ENCODE measurements at regions not wholly inside any gene's neighbourhood (a gene's known extent, or its start where the extent isn't known, plus 50 kb on each side); places are given as distances from the start of the nearest gene placed in this dataset.
"Not testable (repeated sequence)": the region's sequence is repeated elsewhere in the genome, so short reads cannot be mapped to it uniquely, and the experiment has no call there.

DNA sequence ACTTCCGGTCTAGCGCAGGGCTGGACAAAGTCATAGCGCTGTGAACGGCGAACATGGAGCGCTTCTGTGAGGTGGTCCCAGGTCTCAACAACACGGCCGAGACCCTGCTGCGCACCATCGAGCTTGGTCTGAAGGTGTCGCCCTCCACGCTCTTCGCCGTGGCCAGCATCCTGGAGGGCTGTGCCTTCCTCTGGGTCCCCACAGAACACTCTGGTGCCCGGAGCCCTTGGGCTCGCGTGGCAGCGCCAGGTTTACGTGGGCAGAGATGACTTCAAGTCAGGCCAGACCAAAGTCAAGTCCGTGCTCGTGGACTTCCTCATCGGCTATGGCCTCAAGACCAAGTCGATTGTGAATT, 128.6 kb downstream of the ANAPC4 start:
- no peak overlapping the region for H3K27ac Mint-ChIP-seq
- no peak overlapping the region for H3K4me3 Mint-ChIP-seq
- H3K36me3 Mint-ChIP-seq: peaks cover 2% of the 10 kb centered on the region
- ATAC-seq (ENCODE audit: low read depth): no peak
- H3K27me3 Mint-ChIP-seq: no peaks in the 10 kb centered on the region
- no peak for DNase-seq (ENCODE audit: low spot score in 2 of 2)
- H3K9me3 Mint-ChIP-seq: no peaks in the 10 kb centered on the region
- no peaks in the 10 kb centered on the region for H3K4me1 Mint-ChIP-seq

DNA sequence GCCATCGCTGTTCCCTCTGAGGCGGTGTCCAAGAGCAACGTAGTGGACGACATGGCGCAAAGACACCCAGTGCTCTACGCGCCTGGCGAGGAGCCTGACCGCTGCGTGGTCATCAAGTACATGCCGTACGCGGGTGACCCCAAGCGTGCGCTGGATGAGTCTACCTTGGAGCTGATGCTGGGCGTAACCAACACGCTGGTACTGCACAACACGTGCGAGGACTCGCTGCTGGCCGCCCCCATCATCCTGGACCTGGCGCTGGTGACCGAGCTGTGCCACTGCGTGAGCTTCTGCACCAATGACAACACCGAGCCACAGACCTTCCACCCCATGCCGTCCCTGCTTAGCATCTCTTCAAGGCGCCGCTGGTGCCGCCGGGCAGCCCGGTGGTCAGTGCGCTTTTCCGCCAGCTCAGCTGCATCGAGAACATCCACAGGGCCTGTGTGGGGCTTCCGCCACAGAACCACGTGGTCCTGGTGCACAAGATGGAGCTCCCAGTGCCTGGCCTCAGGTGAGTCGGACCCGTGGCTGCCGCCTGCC, 129.0 kb downstream of the ANAPC4 start:
- ATAC-seq (ENCODE audit: low read depth) (no peak), DNase-seq (ENCODE audit: low spot score in 2 of 2) (no peak)
- no peak overlapping the region for H3K4me3 Mint-ChIP-seq
- H3K4me1 Mint-ChIP-seq: no peaks in the 10 kb centered on the region
- H3K36me3 Mint-ChIP-seq: peaks cover 2% of the 10 kb centered on the region
- H3K27me3 Mint-ChIP-seq: no peaks in the 10 kb centered on the region
- H3K9me3 Mint-ChIP-seq: no peaks in the 10 kb centered on the region
- no peak overlapping the region for H3K27ac Mint-ChIP-seq

DNA sequence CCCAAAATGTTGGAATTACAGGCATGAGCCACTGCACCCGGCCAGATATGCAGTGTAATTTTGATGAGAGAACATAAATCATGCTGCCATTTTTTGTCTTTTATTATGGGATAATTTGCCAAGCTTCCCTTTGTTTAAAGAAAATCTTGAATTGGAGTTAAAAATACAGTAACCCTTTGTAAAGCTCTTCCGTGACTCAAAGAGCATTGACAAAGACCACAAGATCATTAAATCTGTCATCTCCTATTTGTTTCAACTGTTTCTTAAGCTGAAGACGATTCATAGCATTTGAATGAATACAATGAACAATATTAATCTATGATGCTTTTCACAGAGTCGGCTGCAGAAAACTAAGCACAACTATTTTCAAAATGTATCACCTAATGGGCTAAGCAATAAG, 132.6 kb downstream of the ANAPC4 start:
- H3K27me3 Mint-ChIP-seq: no peaks in the 10 kb centered on the region
- no peak overlapping the region for H3K27ac Mint-ChIP-seq
- H3K4me1 Mint-ChIP-seq: no peaks in the 10 kb centered on the region
- no peak overlapping the region for H3K4me3 Mint-ChIP-seq
- ATAC-seq (ENCODE audit: low read depth) (no peak), DNase-seq (ENCODE audit: low spot score in 2 of 2) (no peak)
- H3K9me3 Mint-ChIP-seq: no peaks in the 10 kb centered on the region
- no peaks in the 10 kb centered on the region for H3K36me3 Mint-ChIP-seq

DNA sequence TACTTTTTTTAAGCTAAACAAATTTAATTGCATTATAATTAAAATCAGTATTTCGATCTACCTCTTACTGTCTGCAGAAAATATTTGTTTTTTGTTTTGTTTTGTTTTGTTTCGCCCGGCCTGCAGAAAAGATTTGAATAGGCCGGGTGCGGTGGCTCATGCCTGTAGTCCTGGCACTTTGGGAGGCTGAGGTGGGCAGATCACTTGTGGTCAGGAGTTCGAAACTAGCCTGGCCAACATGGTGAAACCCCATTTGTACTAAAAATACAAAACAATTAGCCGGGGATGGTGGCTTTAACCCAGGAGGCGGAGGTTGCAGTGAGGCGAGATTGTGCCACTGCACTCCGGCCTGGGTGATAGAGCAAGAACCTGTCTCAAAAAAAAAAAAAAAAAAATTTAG, 134.8 kb downstream of the ANAPC4 start:
- not testable (repeated sequence) for H3K9me3 Mint-ChIP-seq, H3K27ac Mint-ChIP-seq, H3K36me3 Mint-ChIP-seq

DNA sequence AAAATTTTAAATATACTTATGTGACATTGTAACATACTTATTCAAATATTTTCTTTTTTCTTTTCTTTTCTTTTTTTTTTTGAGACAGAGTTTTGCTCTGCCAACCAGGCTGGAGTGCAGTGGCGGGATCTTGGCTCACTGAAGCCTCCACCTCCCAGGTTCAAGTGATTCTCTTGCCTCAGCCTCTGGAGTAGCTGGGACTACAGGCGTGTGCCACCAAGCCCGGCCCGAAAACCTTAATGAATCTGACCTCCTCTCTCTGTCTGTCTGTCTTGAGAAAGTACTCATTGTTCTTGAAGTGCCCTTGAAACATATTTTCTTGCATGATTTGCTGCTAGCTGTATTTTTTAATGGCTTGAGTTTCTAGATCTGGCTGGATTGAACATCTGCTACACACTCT, 136.8 kb downstream of the ANAPC4 start:
- H3K27ac Mint-ChIP-seq: no peak overlapping the region
- H3K4me1 Mint-ChIP-seq: no peaks in the 10 kb centered on the region
- H3K4me3 Mint-ChIP-seq: no peak overlapping the region
- H3K9me3 Mint-ChIP-seq: no peaks in the 10 kb centered on the region
- H3K27me3 Mint-ChIP-seq: peaks cover 5% of the 10 kb centered on the region
- ATAC-seq (ENCODE audit: low read depth) (no peak), DNase-seq (ENCODE audit: low spot score in 2 of 2) (no peak)
- no peaks in the 10 kb centered on the region for H3K36me3 Mint-ChIP-seq

More for the DNA sequence above, 134.8 kb downstream of the ANAPC4 start:
- not testable (repeated sequence) for H3K27me3 Mint-ChIP-seq; H3K4me3 Mint-ChIP-seq; H3K4me1 Mint-ChIP-seq; DNase-seq (ENCODE audit: low spot score in 2 of 2); ATAC-seq (ENCODE audit: low read depth)

DNA sequence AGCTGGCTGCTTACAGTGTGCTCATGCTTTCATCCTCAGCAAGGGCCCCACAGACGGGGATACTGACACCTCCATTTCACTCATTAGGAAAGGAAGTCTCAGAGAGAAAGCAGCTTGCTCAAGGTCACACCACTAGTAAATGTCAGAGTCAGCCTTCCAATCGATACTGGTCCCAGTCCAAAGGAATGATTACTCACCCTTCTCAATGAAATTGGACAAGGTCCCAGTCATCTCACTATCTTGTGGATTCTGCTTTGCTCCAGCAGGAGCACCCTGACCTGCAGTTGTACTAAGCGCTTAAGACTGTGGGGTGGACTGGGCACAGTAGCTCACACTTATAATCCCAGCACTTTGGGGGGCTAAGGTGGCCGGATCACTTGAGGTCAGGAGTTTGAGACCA, 132.2 kb upstream of the SLC34A2 start:
- H3K4me1 Mint-ChIP-seq: no peaks in the 10 kb centered on the region
- peaks cover 5% of the 10 kb centered on the region for H3K27me3 Mint-ChIP-seq
- ATAC-seq (ENCODE audit: low read depth): no peak
- no peaks in the 10 kb centered on the region for H3K9me3 Mint-ChIP-seq
- no peak overlapping the region for H3K4me3 Mint-ChIP-seq
- no peaks in the 10 kb centered on the region for H3K36me3 Mint-ChIP-seq
- DNase-seq (ENCODE audit: low spot score in 2 of 2): no peak
- no peak overlapping the region for H3K27ac Mint-ChIP-seq

DNA sequence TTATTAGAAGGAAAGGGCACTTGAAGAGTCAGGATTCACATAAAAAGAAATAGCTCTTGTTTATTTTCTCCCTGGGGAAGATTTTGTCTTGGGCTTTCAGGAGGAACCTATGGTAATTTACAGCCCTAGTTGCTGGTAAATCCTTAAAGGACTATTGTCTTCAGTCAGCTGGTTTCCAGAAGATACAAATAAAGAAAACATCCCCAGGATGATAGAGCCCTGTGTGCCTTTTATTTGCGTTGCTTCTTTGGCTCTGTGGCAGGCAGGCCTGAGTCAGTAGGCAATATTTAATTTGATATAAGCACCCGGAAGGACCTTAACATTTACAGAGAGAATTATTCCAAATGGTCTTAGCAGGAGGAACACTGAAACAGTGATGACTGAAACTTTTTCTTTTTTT, 131.0 kb upstream of the SLC34A2 start:
- Mint-ChIP-seq H3K4me3 (no peak overlapping the region), H3K9me3 (no peaks in the 10 kb centered on the region)

DNA sequence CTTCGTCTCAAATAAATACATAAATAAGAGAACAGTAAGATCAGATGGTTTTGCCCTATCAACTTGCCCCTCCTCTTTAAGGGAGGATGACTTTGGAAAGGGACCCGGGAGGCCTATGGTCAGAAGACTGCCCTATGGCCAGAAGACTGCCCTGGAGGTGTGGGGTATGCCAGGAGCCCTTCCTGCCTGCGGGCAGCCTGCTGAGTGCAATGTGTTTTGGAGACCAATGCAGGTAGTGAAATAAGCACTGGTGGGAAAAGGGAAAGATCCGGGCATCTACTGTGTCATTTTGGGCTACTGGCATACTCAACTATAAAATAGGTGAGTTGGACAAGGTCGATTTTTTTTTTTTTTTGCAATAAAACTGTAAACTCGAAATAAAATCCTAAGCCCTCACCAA, 129.8 kb upstream of the SLC34A2 start:
- Mint-ChIP-seq H3K36me3 (no peaks in the 10 kb centered on the region), H3K4me3 (no peak overlapping the region), H3K27me3 (peaks cover 5% of the 10 kb centered on the region), H3K4me1 (no peaks in the 10 kb centered on the region), H3K9me3 (no peaks in the 10 kb centered on the region), H3K27ac (no peak overlapping the region)
- DNase-seq (ENCODE audit: low spot score in 2 of 2) (no peak), ATAC-seq (ENCODE audit: low read depth) (no peak)

More for the DNA sequence above, 131.0 kb upstream of the SLC34A2 start:
- Mint-ChIP-seq H3K4me1 (no peaks in the 10 kb centered on the region), H3K27me3 (peaks cover 7% of the 10 kb centered on the region), H3K27ac (no peak overlapping the region), H3K36me3 (no peaks in the 10 kb centered on the region)
- DNase-seq (ENCODE audit: low spot score in 2 of 2): no peak
- ATAC-seq (ENCODE audit: low read depth): no peak

DNA sequence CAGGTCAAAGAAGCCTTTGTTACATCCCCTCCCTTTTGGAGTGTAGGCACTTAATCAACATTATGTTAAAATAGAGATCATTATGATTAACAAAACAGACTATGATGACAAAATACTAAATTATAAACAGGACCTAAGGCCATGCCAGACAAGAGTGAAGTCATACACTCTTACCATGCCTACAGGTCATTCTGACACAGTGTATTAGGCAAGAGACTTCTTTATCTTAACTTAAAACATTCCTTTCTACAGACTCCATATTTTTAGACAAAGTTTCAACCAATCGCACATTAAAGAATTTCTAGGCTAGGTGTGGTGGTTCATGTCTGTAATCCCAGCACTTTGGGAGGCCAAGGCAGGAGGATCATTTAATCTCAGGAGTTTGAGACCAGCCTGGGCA, 128.6 kb upstream of the SLC34A2 start:
- Mint-ChIP-seq H3K4me1 (peaks cover 2% of the 10 kb centered on the region), H3K9me3 (peaks cover 2% of the 10 kb centered on the region), H3K27ac (no peak overlapping the region), H3K27me3 (peaks cover 7% of the 10 kb centered on the region), H3K4me3 (no peak overlapping the region), H3K36me3 (peaks cover 2% of the 10 kb centered on the region)
- DNase-seq (ENCODE audit: low spot score in 2 of 2) (no peak), ATAC-seq (ENCODE audit: low read depth) (no peak)

DNA sequence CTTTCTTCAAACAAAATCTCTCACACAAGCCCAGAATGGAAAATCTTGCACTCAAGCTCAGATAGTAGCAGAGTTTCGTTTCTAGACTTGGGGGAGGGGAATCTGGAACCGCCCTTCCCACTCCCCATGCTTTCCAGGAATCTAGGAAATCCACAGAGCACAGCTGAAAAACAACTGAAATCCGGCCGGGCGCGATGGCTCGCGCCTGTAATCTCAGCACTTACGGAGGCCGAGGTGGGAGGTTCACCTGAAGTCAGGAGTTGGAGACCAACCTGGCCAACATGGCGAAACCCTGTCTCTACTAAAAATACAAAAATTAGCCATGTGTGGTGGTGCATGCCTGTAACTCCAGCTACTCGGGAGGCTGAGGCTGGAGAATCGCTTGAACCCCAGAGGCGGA, 127.3 kb upstream of the SLC34A2 start:
- Mint-ChIP-seq H3K27ac (no peak overlapping the region), H3K9me3 (peaks cover 2% of the 10 kb centered on the region), H3K4me1 (peaks cover 2% of the 10 kb centered on the region), H3K4me3 (no peak overlapping the region), H3K36me3 (peaks cover 2% of the 10 kb centered on the region), H3K27me3 (peaks cover 5% of the 10 kb centered on the region)
- DNase-seq (ENCODE audit: low spot score in 2 of 2) (no peak), ATAC-seq (ENCODE audit: low read depth) (no peak)

DNA sequence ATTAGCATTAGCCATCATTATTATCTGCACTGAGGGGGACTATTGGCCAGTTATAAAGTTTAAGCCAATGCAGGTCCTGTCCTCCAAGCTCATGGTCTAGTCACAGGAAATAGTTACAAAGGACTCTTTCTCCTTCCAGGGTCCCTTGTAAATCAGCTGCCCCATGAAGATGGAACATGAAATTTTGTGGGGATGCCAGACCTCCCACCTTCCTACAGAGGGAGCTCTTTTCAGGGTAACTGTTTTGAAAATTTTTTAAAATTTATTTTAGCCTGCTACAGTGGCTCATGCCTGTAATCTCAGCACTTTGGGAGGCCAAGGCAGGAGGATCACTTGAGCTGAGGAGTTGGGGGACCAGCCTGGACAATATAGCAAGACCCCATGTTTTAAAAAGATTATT, 124.4 kb upstream of the SLC34A2 start:
- Mint-ChIP-seq H3K27me3 (peaks cover 13% of the 10 kb centered on the region), H3K9me3 (peaks cover 2% of the 10 kb centered on the region), H3K36me3 (peaks cover 2% of the 10 kb centered on the region)

DNA sequence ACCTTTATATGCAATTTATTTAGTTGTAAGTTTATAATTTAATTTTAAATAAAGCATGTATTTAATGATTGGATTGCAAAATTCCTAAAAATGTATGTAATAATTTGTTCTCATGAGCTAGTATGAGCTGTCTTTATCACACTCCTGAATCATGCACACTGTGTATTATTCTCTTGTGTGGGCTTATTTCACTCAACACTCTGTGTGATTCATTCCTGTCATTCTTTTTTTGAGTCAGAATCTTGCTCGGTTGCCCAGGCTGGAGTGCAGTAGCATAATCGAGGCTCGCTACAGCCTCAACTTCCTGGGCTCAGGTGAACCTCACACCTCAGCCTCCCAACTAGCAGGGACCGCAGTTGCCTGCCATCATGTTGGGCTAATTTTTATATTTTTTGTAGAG, 123.1 kb upstream of the SLC34A2 start:
- no peak overlapping the region for H3K4me3 Mint-ChIP-seq
- peaks cover 2% of the 10 kb centered on the region for H3K9me3 Mint-ChIP-seq
- no peak overlapping the region for H3K27ac Mint-ChIP-seq
- H3K27me3 Mint-ChIP-seq: peaks cover 17% of the 10 kb centered on the region
- H3K36me3 Mint-ChIP-seq: peaks cover 2% of the 10 kb centered on the region
- ATAC-seq (ENCODE audit: low read depth) (no peak), DNase-seq (ENCODE audit: low spot score in 2 of 2) (no peak)
- H3K4me1 Mint-ChIP-seq: peaks cover 12% of the 10 kb centered on the region

More for the DNA sequence above, 124.4 kb upstream of the SLC34A2 start:
- Mint-ChIP-seq H3K27ac (no peak overlapping the region), H3K4me1 (peaks cover 6% of the 10 kb centered on the region), H3K4me3 (no peak overlapping the region)
- DNase-seq (ENCODE audit: low spot score in 2 of 2) (no peak), ATAC-seq (ENCODE audit: low read depth) (no peak)

DNA sequence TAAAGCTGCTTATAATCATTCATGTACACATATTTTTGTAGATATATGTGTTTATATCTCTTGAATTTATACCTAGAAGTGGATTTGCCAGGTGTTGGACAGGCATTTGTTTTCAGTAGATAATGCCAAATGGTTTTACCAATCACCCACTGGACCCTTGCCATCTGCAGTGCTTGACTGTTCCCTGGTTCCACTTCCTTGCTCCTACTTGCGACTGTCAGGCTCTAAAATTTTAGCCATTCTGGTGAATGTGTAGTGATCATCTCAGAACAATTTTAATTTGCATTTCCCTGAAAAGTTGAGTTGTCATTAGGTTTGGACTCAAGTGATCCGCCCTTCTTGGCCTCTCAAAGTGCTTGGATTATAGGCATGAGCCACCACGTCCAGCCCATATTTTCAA, 122.4 kb upstream of the SLC34A2 start:
- peaks cover 17% of the 10 kb centered on the region for H3K27me3 Mint-ChIP-seq
- H3K36me3 Mint-ChIP-seq: peaks cover 2% of the 10 kb centered on the region
- H3K4me3 Mint-ChIP-seq: no peak overlapping the region
- H3K9me3 Mint-ChIP-seq: peaks cover 2% of the 10 kb centered on the region
- no peak for DNase-seq (ENCODE audit: low spot score in 2 of 2)
- H3K4me1 Mint-ChIP-seq: peaks cover 12% of the 10 kb centered on the region
- no peak for ATAC-seq (ENCODE audit: low read depth)
- H3K27ac Mint-ChIP-seq: no peak overlapping the region

DNA sequence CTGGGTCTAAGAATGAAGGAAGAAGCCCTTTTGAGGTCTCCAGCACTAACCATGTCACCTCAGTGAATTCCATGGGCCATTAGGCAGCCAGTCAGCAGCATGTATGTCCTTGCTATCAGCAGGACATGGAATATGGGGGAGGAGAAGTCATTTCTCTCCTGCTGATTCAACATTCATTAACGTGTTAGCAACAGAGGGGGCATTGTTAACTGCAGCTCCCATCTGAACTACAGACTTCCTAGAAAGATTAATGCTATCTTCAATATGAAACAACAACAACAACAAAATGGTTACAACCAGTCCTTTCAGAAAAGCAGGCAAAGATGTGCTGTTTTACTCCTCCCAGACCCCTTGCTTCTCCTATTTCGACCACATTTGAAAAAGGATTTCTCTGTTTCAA, 120.4 kb upstream of the SLC34A2 start:
- H3K4me1 Mint-ChIP-seq: peaks cover 12% of the 10 kb centered on the region
- DNase-seq (ENCODE audit: low spot score in 2 of 2) (no peak), ATAC-seq (ENCODE audit: low read depth) (no peak)
- peaks cover 2% of the 10 kb centered on the region for H3K9me3 Mint-ChIP-seq
- H3K36me3 Mint-ChIP-seq: peaks cover 2% of the 10 kb centered on the region
- peaks cover 19% of the 10 kb centered on the region for H3K27me3 Mint-ChIP-seq
- no peak overlapping the region for H3K27ac Mint-ChIP-seq
- no peak overlapping the region for H3K4me3 Mint-ChIP-seq

DNA sequence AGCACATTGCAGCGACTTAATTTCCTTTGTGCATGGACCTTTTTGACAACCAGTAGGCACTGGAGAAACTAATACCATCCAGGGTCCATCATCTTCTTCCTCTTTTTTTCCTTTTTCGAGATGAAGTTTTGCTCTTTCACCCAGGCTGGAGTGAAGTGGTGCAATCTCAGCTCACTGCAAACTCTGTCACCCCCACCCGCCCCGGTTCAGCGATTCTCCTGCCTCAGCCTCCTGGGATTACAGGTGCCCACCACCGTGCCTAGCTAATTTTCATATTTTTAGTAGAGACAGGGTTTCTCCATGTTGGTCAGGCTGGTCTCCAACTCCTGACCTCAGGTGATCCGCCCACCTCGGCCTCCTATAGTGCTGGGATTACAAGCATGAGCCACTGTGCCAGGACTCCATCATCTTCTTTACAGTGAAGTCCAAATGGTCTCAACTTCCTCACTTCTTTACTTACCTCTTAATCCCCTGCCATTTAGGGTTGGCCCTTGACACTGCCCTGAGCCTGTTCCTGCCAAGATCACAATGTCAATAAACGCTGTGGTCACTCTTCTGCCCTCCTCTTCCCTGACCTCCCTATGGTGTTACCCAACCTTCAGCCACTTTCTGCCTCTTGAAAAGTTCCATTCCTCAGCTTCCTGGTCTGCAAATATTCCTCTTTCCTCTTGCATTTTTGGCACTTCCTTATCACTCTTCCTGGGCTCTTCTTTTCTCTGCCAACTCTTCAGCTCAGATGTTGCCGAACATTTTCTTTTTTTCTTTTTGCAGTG, 119.8 kb upstream of the SLC34A2 start:
- no peak for ATAC-seq (ENCODE audit: low read depth)
- H3K36me3 Mint-ChIP-seq: peaks cover 2% of the 10 kb centered on the region

More for the DNA sequence above, 119.8 kb upstream of the SLC34A2 start:
- Mint-ChIP-seq H3K27me3 (peaks cover 19% of the 10 kb centered on the region), H3K9me3 (peaks cover 2% of the 10 kb centered on the region), H3K27ac (no peak overlapping the region), H3K4me1 (peaks cover 12% of the 10 kb centered on the region), H3K4me3 (no peak overlapping the region)
- DNase-seq (ENCODE audit: low spot score in 2 of 2): no peak
